CD4-positive, alpha-beta T cell treated with Interleukin-10 for 1 hour (primary cell): ENCODE measurements at regions not wholly inside any gene's neighbourhood (a gene's known extent, or its start where the extent isn't known, plus 50 kb on each side); places are given as distances from the start of the nearest gene placed in this dataset.
A peak's percentile ranks its signal among the peaks of the same experiment; 100 is the strongest.

Source experiments
- DNase-seq: peaks from one replicate; pipeline ENCODE4 v3.0.0-alpha.2; 2020

- no peak for DNase-seq
Observed at GRCh38 chr17:33653399-33653788, 360.3 kb upstream of the ASIC2 start.

- no peak for DNase-seq
Observed at GRCh38 chr17:33657181-33657580, 364.1 kb upstream of the ASIC2 start.

DNA sequence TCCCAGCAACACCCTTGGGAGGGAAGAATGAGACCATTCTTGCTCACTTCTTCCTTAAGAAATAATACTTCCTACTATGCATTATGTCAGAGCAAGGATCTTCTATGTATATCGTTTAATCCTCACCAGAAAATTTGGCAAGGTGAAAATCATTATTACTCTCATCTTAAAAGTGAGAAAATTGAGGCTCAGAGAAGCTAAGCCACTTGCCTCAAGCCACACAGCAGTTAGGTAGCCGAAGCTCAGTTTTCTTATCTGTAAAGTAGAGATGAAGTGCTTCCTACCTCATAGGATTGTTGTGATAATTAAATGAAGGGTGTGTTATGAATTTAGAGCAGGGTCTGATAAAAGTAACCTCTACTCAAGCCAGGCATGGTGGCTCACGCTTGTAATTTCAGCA, 368.9 kb upstream of the ASIC2 start:
- DNase-seq = no peak

- DNase-seq = no peak
Observed at GRCh38 chr17:33664116-33664840, 371.2 kb upstream of the ASIC2 start.

DNA sequence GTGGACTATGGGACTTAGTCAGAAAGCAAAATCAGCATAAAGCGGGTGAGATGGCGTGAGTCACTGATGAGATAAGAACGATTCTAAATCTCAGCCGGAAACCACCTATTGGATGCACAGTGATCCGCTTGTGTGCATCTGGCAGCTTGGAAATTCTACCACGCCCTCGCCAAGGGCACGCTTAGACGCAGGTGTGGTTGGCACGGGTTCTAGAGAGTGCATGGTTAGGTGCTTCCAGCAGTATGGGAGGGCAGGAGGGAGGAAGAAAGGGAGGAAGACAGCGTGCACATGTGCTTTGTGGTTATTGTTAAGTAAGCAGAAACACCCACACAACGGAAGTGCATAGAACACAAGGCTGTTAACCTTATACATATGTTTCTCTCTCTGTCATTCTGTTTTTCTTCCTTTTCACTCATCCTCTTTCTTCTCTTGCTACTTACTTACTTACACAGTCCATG, 374.0 kb upstream of the ASIC2 start:
- peak; percentile 16 for DNase-seq

- no peak for DNase-seq
Observed at GRCh38 chr17:33667671-33668070, 374.6 kb upstream of the ASIC2 start.

DNA sequence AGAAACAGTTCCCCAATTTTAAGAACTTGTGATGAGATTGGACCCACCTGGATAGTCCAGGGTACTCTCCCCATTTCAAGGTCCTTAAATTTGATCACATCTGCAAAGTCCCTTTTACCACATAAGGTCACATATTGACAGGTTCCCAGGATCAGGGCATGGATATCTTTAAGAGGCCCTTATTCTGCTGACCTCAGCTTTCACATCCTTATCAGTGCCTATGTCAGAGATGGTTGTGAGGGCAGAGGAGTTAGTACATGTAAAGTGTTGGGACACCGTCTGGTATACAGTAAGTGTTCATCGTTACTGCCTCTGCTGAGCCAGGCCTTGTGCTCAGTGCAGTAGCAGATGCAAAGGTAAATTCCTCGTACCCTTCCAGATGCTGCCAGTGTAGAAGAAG, 375.4 kb upstream of the ASIC2 start:
- DNase-seq = no peak

- no peak for DNase-seq
Observed at GRCh38 chr17:33671491-33671890, 378.4 kb upstream of the ASIC2 start.

DNA sequence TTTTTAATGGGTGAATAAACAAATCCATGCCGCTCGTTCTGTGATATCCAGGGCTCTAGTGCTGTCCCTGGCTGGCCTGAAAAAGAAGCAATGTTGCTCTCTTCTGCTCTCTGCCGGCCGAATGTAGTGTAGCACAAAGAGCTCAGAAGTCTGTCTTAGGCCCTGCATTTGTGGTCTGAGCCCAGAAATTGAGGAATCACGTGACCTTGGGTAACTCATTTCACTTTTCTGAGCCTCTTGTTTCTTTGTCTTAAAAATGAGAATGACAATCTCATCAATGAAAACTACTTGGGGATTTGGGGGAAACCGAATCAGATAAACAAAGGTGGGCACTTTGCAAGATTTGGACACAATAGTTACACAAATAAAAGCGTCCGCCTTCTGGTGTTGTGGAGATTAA, 381.6 kb upstream of the ASIC2 start:
- DNase-seq = peak; percentile 38

DNA sequence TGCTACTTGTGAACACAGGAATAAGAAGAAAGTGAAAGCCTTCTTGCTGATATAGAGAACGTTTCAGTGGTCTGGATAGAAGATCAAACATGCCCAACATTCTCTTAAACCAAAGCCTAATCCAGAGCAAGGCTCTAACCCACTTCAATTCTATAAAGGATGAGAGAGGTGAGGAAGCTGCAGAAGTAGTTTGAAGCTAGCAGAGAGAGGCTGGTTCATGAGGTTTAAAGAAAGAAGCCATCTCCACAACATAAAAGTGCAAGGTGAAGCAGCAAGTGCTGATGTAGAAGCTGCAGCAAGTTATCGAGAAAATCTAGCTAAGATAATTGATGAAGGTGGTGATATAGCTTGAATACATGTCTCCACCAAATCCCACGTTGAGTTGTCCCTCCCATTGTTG, 383.3 kb upstream of the ASIC2 start:
- no peak for DNase-seq

DNA sequence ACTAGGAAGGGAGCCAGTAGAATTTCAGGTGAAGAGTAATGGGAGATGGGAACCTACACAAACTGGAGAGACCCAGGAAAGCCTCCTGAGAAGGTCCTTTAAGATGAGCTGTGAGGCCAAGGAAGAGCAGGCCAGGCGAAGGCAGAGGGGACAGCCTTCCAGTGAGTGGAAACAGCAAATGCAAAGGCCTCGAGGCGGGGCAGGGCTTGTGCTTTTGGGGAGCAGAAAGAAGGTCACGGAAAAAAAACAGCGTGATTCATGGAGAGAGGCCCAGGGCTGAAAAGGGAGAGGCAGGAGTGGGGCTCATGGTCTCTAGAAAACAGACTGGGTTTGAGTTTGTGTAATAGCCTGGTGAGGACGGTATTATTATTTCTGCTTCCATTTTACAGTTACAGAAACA, 386.5 kb upstream of the ASIC2 start:
- no peak for DNase-seq

DNA sequence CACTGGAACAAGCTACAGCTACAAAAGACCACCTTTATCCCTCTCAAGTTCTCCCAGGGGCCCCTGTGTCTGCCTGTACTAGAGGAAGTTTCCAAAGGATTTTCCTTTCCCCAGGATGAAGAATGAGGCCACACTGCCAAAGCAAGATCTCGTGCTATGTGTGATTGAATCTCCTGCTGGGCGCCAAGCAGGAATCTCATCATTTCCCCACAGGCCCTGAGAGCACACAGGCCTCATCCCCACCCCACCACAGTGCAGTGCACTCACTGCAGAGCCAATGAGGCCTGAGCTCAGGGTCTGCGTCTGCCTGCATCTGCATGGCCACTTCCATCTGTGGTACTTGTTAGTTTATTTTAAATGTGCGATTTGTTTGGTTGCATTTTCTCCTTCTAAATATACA, 387.4 kb upstream of the ASIC2 start:
- no peak for DNase-seq

DNA sequence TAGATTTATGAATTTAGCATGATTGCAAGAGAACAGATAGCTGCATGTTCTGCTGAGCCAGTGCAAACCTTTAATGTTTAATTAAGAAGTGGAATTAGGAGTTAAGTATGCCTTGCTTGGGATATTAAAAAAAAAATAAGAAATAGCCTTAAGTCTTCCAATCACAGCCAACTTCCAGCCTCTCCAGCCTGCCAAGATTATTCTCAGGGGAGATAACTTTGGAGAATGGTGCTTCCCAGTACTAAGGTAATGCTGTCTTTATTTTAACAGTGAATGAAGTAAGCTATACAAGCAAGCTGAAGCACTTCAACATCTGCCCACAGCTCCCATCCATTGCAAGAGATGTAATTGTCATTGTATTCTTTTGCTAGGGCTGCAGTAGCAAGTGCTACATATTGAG, 389.5 kb upstream of the ASIC2 start:
- no peak for DNase-seq

DNA sequence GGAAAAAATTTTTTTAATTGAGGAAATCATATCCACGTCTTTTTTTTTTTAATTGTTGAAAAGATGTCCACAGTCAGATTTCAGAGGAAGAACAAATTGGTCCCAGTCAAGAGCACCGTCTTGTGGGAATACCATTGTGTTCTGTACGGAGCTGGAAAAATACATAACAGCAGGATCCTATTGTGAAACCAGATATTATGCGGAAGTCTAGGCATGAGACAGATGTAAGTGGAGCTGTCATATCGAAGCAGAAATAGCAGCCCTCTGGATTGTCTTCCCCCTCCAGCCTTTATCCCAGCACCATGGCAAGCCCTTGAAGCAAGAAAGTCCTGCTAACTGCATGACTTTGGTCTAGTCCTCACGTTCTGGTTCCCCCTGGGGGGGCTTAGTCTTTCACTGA, 391.6 kb upstream of the ASIC2 start:
- DNase-seq = no peak

DNA sequence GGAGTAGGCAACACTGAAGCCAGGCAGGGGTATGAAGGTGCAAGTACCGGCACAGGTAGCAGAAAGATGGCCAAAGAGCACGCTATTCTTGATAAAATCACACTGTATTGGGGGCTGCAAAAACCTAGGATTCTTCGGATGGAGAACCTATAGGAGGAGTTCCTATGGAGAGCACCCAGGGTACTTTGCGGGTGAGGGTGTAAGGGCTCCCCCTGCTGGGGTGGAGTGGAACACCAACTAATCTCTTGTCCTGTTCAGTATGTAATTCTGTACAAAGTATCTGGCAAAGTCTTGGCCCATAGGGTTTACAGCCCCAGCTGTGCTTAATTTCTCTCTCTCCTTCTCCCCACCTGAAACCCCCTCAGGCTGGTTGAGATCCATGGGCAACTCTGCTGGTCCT, 393.1 kb upstream of the ASIC2 start:
- no peak for DNase-seq

GRCh38 chr17:33687831-33688230, 394.7 kb upstream of the ASIC2 start:
- no peak for DNase-seq

DNA sequence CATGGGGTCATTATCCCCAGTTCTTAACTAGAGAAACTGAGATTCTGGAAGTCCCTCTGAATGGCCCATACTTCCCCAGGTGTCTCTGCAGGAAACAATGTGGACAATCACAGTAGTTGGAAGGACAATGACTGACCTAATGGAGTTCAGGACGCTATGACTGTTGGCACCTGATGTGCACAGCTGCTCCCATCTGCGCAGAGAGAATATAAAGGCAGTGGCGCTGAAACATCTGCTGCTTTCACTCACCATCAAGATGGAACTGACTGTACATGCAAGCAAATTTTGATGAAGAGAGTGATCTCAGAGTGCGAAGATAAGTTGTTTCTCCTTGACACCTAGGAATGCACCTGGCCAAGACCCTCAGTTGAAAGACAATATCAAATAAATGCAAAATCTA, 395.7 kb upstream of the ASIC2 start:
- no peak for DNase-seq

DNA sequence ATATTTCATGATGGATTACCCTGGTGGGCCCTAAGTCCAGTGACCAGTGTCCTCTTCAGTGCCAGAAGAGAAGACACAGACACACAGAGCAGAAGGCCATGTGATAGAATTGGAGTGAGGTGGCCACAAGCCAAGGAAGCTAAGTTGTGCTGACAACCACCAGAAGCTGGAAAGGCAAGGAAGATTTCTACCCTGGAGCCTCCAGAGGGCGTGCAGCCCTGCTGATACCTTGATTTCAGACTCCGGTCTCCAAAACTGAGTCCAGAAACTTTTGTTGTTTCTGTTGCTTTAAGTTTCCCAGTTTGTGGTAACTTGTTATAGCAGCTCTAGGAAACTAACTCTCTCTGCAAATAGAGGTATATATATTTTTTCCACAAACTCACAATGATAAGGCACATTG, 396.6 kb upstream of the ASIC2 start:
- DNase-seq = no peak

- DNase-seq = no peak
Observed at GRCh38 chr17:33695431-33695830, 402.3 kb upstream of the ASIC2 start.

- DNase-seq = no peak
Observed at GRCh38 chr17:33696102-33696501, 403.0 kb upstream of the ASIC2 start.

DNA sequence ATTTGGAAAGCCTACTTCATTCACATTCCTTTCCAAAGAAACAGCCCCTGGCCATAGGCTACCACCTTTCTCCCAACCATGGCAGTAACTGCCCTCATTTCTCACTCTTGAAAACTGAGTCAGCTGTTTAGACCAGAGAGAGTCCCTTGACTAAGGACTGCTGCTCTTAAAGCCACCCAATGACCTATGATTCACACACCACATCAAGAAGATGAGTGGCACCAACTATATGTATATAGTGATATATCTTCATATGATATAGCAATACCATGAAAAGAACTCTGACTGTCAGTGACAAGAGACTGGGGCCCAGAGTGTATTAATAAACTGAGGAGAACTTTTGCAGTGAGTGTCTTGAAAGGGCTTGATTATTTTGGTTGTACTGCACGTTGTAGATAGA, 404.5 kb upstream of the ASIC2 start:
- DNase-seq = no peak

DNA sequence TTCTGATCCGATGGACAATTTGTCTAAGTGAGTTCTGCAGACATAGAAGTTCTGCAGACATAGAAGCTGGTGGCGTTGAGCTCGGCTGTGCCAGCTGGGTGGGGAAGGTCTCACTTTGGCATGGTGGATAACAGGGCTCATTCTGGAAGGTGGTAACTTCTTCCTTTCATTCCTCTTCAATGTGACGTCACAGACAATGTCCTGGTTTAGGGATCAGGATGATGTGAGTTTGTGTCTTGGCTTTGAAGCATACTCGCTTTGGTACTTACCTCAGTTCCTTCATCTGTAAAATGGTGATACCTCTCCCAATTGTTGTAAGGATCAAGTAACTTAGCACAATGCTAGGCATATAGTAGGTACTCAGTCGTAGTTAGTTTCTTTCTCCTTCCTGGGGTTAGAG, 408.8 kb upstream of the ASIC2 start:
- DNase-seq = no peak

DNA sequence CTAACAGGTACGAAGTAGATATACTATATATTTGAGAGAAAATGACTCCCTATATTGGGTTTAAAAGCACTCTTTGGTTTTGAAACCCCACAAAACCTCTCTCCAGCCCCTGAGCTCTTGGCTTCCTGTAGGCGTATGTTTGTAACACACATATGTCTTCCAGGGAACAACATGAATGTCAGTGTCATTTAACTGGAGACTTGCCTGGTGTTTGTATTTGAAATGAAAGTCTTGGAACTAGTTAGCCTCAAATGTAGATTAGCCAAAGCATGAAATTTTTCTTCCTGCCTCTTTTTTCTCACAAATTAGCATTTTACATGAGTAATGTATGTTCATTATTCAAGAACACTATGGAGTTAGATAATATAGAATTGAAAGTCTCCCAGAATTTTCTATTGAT, 411.8 kb upstream of the ASIC2 start:
- DNase-seq = no peak

DNA sequence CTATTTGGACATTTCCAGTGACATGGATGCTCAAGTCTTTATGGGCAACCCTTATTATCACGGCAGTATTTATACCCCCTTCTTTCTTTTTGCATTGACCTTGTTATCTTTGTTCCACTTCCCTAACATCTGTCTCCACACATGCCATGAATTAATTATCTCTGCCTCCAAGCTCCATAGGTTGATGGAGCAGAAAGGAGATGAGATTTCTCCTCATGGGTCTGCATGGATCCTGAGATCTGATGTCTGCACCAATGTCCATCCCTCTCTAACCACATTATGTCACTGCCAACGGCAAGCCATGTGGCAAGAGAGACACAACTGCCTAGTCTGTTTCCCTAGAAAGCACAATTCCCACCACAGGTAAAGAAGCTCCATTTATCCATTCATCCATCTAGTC, 416.8 kb upstream of the ASIC2 start:
- DNase-seq = no peak

- DNase-seq = no peak
Observed at GRCh38 chr17:33712120-33712519, 419.0 kb upstream of the ASIC2 start.

GRCh38 chr17:33716957-33717356, 423.9 kb upstream of the ASIC2 start:
- DNase-seq = no peak
